ENCODE measurements at regions not wholly inside any gene's neighbourhood (a gene's known extent, or its start where the extent isn't known, plus 50 kb on each side); places are given as distances from the start of the nearest gene placed in this dataset.

DNA sequence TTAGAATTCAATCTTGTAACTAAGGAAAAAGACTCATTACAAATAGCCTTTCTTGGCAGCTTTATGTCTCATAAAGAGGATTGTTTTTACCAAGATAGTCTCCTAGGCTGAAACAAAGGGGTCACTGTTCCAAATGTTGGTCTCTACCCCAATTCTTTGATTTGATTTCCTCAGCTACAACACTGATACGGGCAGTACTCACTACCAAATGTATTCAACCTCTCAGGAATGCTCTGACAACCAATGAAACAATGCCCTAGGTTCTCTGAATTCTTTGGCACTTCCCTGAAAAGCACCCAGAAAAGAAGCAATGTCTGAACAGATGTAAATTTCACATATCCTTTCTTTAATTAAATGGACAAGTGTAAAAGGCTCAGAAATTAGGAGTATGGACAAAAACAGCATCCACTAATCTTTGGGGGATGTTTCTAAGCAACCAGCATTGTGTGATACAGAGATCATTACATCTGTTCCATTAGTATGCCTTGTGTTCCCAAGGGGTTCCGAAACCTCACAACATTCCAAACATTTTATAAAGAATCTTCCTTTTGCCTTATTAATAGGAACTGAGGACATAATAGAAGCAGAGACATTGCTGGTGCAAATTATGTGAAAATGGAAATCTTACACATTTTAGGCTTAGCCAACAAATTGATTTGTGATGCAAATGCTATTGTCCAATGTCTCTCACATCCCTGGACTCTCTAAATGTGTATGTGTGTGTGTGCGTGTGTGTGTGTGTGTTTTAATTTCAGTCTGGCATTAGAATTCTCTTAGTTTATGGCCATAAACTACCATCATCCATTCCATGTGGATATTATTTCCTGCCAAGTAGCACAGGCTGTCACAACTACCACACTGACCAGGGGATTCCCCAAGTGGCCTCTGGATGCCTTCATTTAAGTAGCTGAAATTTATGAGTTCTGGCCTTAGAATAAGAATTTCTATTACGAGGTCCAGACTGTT, 276.0 kb downstream of the MTX2 start:
- no peak for DNase-seq

DNA sequence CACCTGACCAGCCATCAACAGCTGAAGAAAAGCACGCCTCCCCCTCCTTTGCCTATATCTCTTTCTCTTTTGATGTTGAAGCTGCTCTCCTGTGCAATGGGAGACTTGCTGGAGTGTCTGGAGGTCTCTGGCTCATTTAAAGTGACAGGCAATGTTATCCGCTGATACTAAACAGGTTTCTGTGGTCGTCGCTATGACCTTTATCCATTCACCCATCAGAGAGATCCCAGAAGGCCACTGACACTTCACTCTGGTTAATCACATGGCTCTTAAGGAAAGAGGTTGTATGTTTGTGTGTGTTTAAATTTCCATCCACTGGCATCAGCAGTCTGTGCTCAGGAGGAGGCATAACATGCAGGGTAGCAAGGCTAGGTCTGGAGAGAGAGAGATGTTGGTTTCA, 277.3 kb downstream of the MTX2 start:
- no peak for DNase-seq

DNA sequence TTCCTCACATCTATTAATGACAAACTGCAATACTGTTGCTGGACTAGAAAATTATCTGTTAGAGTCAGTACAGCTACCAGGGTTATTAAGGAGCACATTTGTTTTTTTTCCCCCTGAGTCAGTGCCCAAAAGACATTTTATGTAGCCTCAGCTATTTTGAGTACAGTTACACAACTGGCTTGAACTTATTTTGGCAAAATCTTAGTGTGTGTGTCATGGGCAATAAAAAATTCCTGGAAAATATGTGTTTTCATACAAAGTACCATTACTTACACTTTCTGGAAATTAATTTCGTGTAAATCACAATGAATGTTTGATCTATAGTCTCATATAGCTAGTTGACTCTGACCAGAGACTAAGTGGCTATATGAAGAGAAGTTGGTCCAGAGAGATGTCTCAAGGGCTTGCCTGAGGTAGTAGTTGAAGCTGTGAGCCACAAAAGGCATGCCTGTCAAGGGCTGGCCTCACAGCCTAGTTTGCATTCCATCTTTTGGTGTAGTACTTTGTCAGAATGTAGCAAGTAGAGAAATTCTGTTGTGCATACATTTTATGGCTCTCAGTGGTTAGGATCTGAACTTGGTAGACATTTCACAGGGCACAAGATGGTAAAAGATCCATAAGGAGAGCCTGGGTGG, 283.4 kb downstream of the MTX2 start:
- no peak for DNase-seq

DNA sequence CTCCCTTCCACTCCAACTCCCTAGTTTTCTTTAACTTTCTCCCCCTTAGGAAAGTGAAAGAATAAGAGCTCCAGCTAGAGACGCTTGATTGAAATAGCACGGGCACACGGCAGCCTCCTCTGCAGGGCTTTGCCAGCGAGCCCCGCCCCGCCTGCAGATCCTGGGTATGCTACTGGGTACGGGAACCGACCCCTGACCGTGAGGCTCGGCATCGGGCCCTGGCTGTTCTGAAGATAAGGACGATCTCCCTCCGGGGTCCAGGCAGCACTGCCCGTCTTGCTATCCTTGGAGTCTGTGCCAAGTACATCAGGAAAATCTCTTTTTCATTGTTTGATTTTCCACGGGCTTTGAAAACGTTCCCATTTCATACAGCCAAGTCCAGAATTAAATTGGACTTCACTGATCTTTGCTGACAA, 284.5 kb downstream of the MTX2 start:
- no peak for DNase-seq

- peak; percentile 21 for DNase-seq
These were observed 285.1 kb downstream of the MTX2 start for GRCh38 chr2:176554101-176555048.

DNA sequence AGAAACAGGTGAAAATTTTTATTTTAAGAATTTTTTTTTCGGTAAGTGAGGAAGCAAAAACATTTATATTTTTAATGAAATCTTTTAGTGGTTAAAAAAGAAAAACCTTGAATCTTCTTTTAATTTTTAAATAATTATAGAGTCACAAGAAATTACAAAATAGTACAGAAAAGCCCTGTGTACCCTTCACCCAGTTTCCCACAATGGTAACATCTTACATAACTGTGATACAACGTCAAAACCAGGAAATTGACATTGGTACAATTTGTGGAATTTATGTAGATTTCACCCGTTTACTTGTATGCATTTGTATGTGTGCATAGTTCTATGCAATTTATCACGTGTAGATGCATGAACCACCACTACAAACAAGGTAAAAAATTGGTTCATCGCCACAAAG, 285.9 kb downstream of the MTX2 start:
- no peak for DNase-seq

- no peak for DNase-seq
These were observed 286.5 kb downstream of the MTX2 start for GRCh38 chr2:176555781-176556180.

DNA sequence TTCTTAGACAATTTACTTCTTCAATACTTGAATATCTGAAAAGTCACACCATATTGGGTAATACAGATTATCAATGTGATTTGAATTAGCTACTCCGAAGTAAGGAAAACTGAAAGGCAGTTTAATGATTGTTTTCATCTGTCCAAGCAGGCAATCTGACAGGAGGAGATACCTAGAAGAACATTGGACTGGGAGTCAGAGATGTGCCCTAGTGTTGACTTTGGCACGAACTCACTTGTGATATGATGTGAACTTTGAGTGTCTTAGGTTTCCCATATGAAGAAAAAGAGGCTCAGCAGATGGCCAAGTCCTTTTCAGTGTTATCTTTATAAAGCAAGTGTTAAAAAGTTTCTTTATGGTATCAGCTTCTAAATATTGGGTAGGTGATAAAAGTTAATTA, 287.1 kb downstream of the MTX2 start:
- no peak for DNase-seq

DNA sequence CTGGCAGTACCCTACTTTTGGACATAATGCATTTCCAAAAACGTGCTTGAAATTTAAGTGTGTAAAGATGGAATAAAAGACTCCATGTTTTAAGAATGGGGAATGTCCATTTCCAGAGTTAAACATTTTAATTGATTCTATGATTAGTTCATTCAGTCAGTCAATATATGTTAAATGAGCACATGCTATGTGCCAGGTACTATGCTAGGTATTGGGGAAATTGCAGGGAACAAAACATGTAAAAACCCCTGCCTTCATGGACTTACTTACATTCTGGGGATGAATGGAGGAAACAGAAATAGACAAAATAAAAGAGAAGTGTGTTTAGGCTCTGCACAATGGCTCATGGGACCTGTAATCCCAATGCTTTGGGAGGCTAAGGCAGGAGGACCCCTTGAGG, 288.6 kb downstream of the MTX2 start:
- DNase-seq = no peak

- no peak for DNase-seq
These were observed 289.4 kb downstream of the MTX2 start for GRCh38 chr2:176558574-176559140.

DNA sequence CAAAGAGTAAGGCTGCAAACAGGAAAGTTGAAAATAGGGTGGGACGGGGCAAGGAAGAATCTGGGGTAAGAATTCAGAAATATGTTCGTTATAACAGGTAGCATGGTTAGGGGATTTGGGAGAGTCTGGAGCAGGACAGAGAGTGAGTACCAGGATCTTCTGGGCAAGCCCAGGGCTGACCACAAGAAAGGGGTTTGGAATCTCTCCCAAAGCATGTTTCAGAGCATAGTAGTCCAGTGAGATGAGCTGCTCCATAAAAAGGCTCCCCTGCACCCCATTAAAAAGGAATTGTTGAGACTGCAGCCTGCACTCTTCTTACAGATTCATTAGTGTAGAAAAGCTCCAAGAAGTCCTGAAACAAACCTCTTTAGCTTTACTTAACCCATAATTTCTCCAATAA, 291.1 kb downstream of the MTX2 start:
- no peak for DNase-seq

GRCh38 chr2:176561706-176562105, 292.5 kb downstream of the MTX2 start:
- no peak for DNase-seq

DNA sequence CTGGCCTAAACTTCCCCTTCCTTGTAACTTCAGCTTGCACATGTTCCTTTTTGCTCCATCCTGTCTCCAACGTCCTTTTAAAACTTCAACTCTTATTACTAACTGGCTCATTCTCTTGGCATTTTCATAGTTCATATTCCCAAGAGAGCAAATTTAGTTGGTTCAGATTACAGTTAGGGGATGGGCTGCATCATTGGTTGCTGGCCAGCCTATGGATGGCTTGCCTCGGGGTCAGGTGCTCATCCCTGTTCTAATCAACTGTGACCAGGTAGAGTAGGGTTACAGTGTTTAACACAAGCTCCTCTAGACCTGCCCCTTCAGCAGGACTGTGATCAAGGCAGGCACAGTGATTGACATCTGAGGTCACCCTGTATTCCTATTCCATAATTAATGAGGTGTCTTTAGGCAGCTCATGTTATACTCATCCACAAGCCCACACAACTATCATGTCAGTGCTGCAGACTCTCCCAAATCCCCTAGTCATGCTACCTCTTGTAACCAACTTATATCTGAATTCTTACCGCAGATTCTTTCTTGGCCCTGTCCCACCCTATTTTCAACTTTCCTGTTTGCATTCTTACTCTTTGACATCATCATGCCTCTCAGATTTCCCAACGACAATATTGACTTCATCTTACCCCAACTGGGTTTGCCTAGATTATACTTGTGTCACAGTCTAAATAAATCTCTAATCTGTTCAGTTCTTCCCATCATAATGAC, 293.3 kb downstream of the MTX2 start:
- DNase-seq = no peak

GRCh38 chr2:176565641-176566323, 296.5 kb downstream of the MTX2 start:
- DNase-seq = no peak

- no peak for DNase-seq
These were observed 297.3 kb downstream of the MTX2 start for GRCh38 chr2:176566496-176566895.

GRCh38 chr2:176566961-176567360, 297.7 kb downstream of the MTX2 start:
- no peak for DNase-seq

DNA sequence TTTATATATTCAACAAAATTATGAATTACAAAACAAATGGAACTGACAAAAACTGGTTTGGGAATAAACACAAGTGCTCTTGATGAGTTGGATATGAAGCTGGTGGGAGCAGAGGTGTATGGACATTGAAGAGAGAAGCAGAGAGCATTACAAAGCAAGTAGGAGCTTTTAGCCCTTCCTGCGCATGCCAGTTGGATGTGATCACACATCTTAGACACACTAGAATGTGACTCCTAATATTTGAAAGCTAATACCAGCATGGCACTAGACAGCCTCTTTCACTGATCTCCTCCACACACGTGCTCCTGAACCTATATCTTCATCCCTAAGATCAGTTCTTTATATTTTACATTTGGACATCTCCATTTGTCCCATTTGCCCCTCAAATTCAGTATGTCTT, 298.1 kb downstream of the MTX2 start:
- DNase-seq = no peak

- no peak for DNase-seq
These were observed 300.3 kb downstream of the MTX2 start for GRCh38 chr2:176569574-176569973.

- no peak for DNase-seq
These were observed 304.6 kb downstream of the MTX2 start for GRCh38 chr2:176573612-176574483.

GRCh38 chr2:176574484-176575236, 305.4 kb downstream of the MTX2 start:
- no peak for DNase-seq
